SK-N-SH (cell line): ENCODE measurements at regions not wholly inside any gene's neighbourhood (a gene's known extent, or its start where the extent isn't known, plus 50 kb on each side); places are given as distances from the start of the nearest gene placed in this dataset.

ENCODE experiments used
- CTCF ChIP-seq: fragments of 200-600 bp; sonication (generic); IDR thresholded peaks from 2 replicates; pipeline ENCODE4 v1.6.1; 2017; ENCODE audit warnings: antibody characterized with exemption, mild to moderate bottlenecking, moderate library complexity
- EP300 ChIP-seq, 2 experiments: IDR thresholded peaks; 2 replicates each; pipeline versions ENCODE4 v1.4.0 to v1.6.1; 2012; ENCODE audit warnings: borderline replicate concordance in 1 of 2, low read depth in 1 of 2, low read length in 1 of 2
- FOXM1 ChIP-seq: IDR thresholded peaks from 2 replicates; pipeline ENCODE4 v1.4.0; 2012; ENCODE audit warnings: low read depth, mild to moderate bottlenecking
- GATA2 ChIP-seq: sonication (generic); formaldehyde crosslinking; IDR thresholded peaks from 2 replicates; pipeline ENCODE4 v1.5.0; 2020; ENCODE audit warnings: mild to moderate bottlenecking, missing genetic modification reagents
- JUND ChIP-seq: IDR thresholded peaks from 2 replicates; pipeline ENCODE4 v1.4.0; 2012
- MAX ChIP-seq: IDR thresholded peaks from 2 replicates; pipeline ENCODE4 v1.4.0; 2012; ENCODE audit warnings: low read depth
- POLR2AphosphoS5 ChIP-seq: IDR thresholded peaks from 2 replicates; pipeline ENCODE4 v1.6.1; 2012; ENCODE audit warnings: low read depth, low read length
- REST ChIP-seq: IDR thresholded peaks from 2 replicates; pipeline ENCODE4 v1.6.1; 2012; ENCODE audit warnings: mild to moderate bottlenecking, low read depth, low read length, moderate library complexity
- SIN3A ChIP-seq: IDR thresholded peaks from 2 replicates; pipeline ENCODE4 v1.6.1; 2012; ENCODE audit warnings: low read depth, mild to moderate bottlenecking, low read length, moderate library complexity, borderline replicate concordance

GRCh38 chr2:175854129-175854528 lies 147.9 kb downstream of the LNPK start:
- TF ChIP-seq CTCF (no peak), POLR2AphosphoS5 (no peak), MAX (no peak), EP300 (IDR thresholded peaks at IDR 0.05; ENCODE audit: borderline replicate concordance in 1 of 2, low read depth in 1 of 2, low read length in 1 of 2) (no peak), JUND (no peak), REST (no peak), SIN3A (no peak), GATA2 (CRISPR knock-in tag) (no peak), FOXM1 (no peak)
